NCI-H510A (cell line): ENCODE measurements at regions not wholly inside any gene's neighbourhood (a gene's known extent, or its start where the extent isn't known, plus 50 kb on each side); places are given as distances from the start of the nearest gene placed in this dataset.

Experiments used
- DNase-seq: peaks from one replicate; lab custom pipeline; 2025; lab: John Stamatoyannopoulos, UW

- DNase-seq, result no peak
These were observed 146.9 kb upstream of the DMAC1 start for GRCh38 chr9:7946458-7946857.

- no peak for DNase-seq
These were observed 145.0 kb upstream of the DMAC1 start for GRCh38 chr9:7944572-7944971.

GRCh38 chr9:7937761-7938491 is 138.3 kb upstream of the DMAC1 start:
- no peak for DNase-seq

- no peak for DNase-seq
These were observed 137.4 kb upstream of the DMAC1 start for GRCh38 chr9:7936996-7937395.

- no peak for DNase-seq
These were observed 136.6 kb upstream of the DMAC1 start for GRCh38 chr9:7936163-7936562.

GRCh38 chr9:7935681-7936080 is 136.1 kb upstream of the DMAC1 start:
- no peak for DNase-seq

GRCh38 chr9:7932767-7933166 is 133.2 kb upstream of the DMAC1 start:
- no peak for DNase-seq

GRCh38 chr9:7930613-7931012 is 131.0 kb upstream of the DMAC1 start:
- no peak for DNase-seq

GRCh38 chr9:7921545-7922197 is 122.1 kb upstream of the DMAC1 start:
- DNase-seq, result no peak

GRCh38 chr9:7912037-7912535 is 112.5 kb upstream of the DMAC1 start:
- DNase-seq, result no peak

GRCh38 chr9:7910426-7911020 is 110.9 kb upstream of the DMAC1 start:
- no peak for DNase-seq

- no peak for DNase-seq
These were observed 110.0 kb upstream of the DMAC1 start for GRCh38 chr9:7909537-7909936.

GRCh38 chr9:7907551-7908337 is 108.2 kb upstream of the DMAC1 start:
- DNase-seq, result no peak

GRCh38 chr9:7906783-7907550 is 107.4 kb upstream of the DMAC1 start:
- no peak for DNase-seq

- no peak for DNase-seq
These were observed 102.0 kb upstream of the DMAC1 start for GRCh38 chr9:7901621-7902020.

GRCh38 chr9:7900541-7900940 is 101.0 kb upstream of the DMAC1 start:
- DNase-seq, result no peak

GRCh38 chr9:7899753-7900152 is 100.2 kb upstream of the DMAC1 start:
- no peak for DNase-seq

GRCh38 chr9:7894231-7894630 is 94.7 kb upstream of the DMAC1 start:
- DNase-seq, result no peak

GRCh38 chr9:7892975-7893374 is 93.4 kb upstream of the DMAC1 start:
- no peak for DNase-seq

GRCh38 chr9:7879551-7880245 is 80.1 kb upstream of the DMAC1 start:
- no peak for DNase-seq
